HepG2 (cell line): ENCODE measurements at regions not wholly inside any gene's neighbourhood (a gene's known extent, or its start where the extent isn't known, plus 50 kb on each side); places are given as distances from the start of the nearest gene placed in this dataset.

Experiments used
- ATF7 ChIP-seq, 2 experiments: fragments of 450-650 bp in 1 of 2; sonication (generic) in 1 of 2; formaldehyde crosslinking in 1 of 2; IDR thresholded peaks; 2 replicates each; pipeline versions ENCODE4 v1.4.0 to v1.6.1; 2016 to 2020; ENCODE audit warnings: antibody characterized with exemption in 1 of 2, mild to moderate bottlenecking in 1 of 2, missing genetic modification reagents in 1 of 2
- EZH2 ChIP-seq: conservative IDR thresholded peaks from 2 replicates; pipeline ENCODE4 v1.6.1; 2012; ENCODE audit warnings: mild to moderate bottlenecking, low read depth, low read length, moderate library complexity
- SRSF9 ChIP-seq: fragments of 200-400 bp; formaldehyde crosslinking; IDR thresholded peaks from 2 replicates; pipeline ENCODE4 v1.6.1; 2018; ENCODE audit warnings: borderline replicate concordance, mild to moderate bottlenecking, low read depth, low read length; ENCODE audit not compliant: insufficient read depth, poor library complexity, severe bottlenecking
- TCF7 ChIP-seq: sonication (generic); IDR thresholded peaks from 2 replicates; pipeline ENCODE4 v1.6.1; 2016; ENCODE audit warnings: antibody characterized with exemption, low read depth
- U2AF2 ChIP-seq: fragments of 200-400 bp; formaldehyde crosslinking; IDR thresholded peaks from 2 replicates; pipeline ENCODE4 v1.6.1; 2017; ENCODE audit warnings: low read depth, mild to moderate bottlenecking, low read length
- ZMAT3 ChIP-seq: sonication (generic); formaldehyde crosslinking; conservative IDR thresholded peaks from 2 replicates; pipeline ENCODE4 v1.7.0; 2021; ENCODE audit warnings: missing genetic modification reagents
- ZNF12 ChIP-seq: sonication (generic); formaldehyde crosslinking; IDR thresholded peaks from 2 replicates; pipeline ENCODE4 v1.5.0; 2020; ENCODE audit warnings: missing genetic modification reagents
- TF ChIP-seq, protein P1 (sequence below): IDR thresholded peaks from 2 replicates; pipeline ENCODE4 v1.6.1; 2016; ENCODE audit warnings: low read depth
- TF ChIP-seq, protein P2 (sequence below): sonication (generic); formaldehyde crosslinking; IDR thresholded peaks from 2 replicates; pipeline ENCODE4 v1.5.0; 2020; ENCODE audit warnings: mild to moderate bottlenecking, missing genetic modification reagents, moderate library complexity

DNA sequence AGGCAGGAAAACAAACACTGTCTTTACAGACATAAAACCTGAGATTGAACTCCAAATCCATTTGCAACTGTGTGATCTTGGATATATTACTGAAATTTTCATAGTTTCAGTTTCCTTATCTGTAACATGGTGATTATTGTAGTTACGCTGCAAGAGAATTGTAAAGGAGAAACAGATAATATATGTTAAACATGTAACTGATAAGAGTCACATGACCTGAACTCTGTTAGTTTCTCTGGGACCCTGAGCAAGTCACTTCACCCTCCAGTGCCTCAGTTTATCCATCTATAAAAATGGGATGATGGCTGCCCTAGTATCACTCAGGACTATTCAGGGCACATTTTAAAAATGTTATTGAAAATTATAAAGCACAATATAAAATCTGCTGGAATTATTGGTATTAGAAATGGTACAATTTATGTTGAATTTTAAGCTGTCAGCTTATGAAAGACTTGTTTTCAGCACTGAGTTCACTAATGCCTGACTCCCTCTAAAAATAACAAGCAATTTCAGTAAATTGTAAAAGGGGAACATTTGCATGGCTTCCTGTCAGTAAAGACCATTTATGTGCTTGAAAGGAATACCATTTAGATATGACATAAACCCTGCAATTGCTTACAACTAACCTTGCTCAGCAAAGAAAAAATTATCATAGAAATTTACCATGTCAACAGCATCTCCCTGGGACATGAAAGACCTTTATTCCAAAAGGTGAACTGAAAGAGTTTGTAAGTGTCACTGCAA lies 393.5 kb downstream of the RAD51AP2 start:
- TF ChIP-seq, protein P1, sequence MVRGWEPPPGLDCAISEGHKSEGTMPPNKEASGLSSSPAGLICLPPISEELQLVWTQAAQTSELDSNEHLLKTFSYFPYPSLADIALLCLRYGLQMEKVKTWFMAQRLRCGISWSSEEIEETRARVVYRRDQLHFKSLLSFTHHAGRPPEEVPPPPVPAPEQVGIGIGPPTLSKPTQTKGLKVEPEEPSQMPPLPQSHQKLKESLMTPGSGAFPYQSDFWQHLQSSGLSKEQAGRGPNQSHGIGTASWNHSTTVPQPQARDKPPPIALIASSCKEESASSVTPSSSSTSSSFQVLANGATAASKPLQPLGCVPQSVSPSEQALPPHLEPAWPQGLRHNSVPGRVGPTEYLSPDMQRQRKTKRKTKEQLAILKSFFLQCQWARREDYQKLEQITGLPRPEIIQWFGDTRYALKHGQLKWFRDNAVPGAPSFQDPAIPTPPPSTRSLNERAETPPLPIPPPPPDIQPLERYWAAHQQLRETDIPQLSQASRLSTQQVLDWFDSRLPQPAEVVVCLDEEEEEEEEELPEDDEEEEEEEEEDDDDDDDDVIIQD, result no peak
- no peak for TF ChIP-seq U2AF2
- TF ChIP-seq, protein P2, sequence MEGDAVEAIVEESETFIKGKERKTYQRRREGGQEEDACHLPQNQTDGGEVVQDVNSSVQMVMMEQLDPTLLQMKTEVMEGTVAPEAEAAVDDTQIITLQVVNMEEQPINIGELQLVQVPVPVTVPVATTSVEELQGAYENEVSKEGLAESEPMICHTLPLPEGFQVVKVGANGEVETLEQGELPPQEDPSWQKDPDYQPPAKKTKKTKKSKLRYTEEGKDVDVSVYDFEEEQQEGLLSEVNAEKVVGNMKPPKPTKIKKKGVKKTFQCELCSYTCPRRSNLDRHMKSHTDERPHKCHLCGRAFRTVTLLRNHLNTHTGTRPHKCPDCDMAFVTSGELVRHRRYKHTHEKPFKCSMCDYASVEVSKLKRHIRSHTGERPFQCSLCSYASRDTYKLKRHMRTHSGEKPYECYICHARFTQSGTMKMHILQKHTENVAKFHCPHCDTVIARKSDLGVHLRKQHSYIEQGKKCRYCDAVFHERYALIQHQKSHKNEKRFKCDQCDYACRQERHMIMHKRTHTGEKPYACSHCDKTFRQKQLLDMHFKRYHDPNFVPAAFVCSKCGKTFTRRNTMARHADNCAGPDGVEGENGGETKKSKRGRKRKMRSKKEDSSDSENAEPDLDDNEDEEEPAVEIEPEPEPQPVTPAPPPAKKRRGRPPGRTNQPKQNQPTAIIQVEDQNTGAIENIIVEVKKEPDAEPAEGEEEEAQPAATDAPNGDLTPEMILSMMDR, result no peak
- no peak for TF ChIP-seq ZMAT3 (CRISPR knock-in tag)
- no peak for TF ChIP-seq TCF7
- no peak for TF ChIP-seq ZNF12 (CRISPR knock-in tag)
- TF ChIP-seq SRSF9, result no peak
- no peak for TF ChIP-seq EZH2
- no peak for TF ChIP-seq ATF7 (IDR thresholded peaks at IDR 0.05)
- TF ChIP-seq ATF7 (CRISPR knock-in tag; IDR thresholded peaks at IDR 0.05), result no peak
